K562 (cell line): ENCODE measurements at regions not wholly inside any gene's neighbourhood (a gene's known extent, or its start where the extent isn't known, plus 50 kb on each side); places are given as distances from the start of the nearest gene placed in this dataset.

ENCODE experiments used
- CREB1 ChIP-seq, 2 experiments: sonication (generic) in 1 of 2; formaldehyde crosslinking in 1 of 2; IDR thresholded peaks; 2 replicates each; pipeline versions ENCODE4 v1.6.1 to v1.8.0; 2012 to 2022; ENCODE audit warnings: inconsistent platforms in 1 of 2, mild to moderate bottlenecking in 1 of 2, missing genetic modification reagents in 1 of 2, moderate library complexity in 1 of 2
- CXXC5 ChIP-seq: fragments of 250-450 bp; sonication (Bioruptor Pico); IDR thresholded peaks from 2 replicates; pipeline ENCODE4 v1.8.0; 2022; ENCODE audit warnings: inconsistent platforms, mild to moderate bottlenecking, moderate library complexity
- E2F1 ChIP-seq: sonication (generic); formaldehyde crosslinking; IDR thresholded peaks from 2 replicates; pipeline ENCODE4 v1.8.1; 2023; ENCODE audit warnings: mild to moderate bottlenecking, missing genetic modification reagents, moderate library complexity
- JUND ChIP-seq, 2 experiments: IDR thresholded peaks; 2 replicates in 1 of 2; 3 replicates in 1 of 2; pipeline ENCODE4 v1.6.1; 2011; ENCODE audit warnings: borderline replicate concordance in 2 of 2, low read depth in 2 of 2, low read length in 2 of 2, improper control_type of control experiment in 1 of 2, missing biosample characterization in 1 of 2, missing genetic modification characterization in 1 of 2, missing genetic modification reagents in 1 of 2
- MAFG ChIP-seq: fragments of 450-650 bp; conservative IDR thresholded peaks from 2 replicates; pipeline ENCODE4 v1.6.1; 2016; ENCODE audit warnings: missing genetic modification characterization, missing compliant biosample characterization
- POLR2A ChIP-seq: fragments of 450-650 bp; conservative IDR thresholded peaks from 2 replicates; pipeline ENCODE4 v1.6.1; 2016
- POLR2AphosphoS2 ChIP-seq: IDR thresholded peaks from 2 replicates; pipeline ENCODE4 v1.6.1; 2012; ENCODE audit warnings: low read length, improper control_type of control experiment
- SP1 ChIP-seq: sonication (generic); formaldehyde crosslinking; IDR thresholded peaks from 2 replicates; pipeline ENCODE4 v1.8.1; 2022; ENCODE audit warnings: mild to moderate bottlenecking, missing genetic modification reagents
- SPI1 ChIP-seq: IDR thresholded peaks from 2 replicates; pipeline ENCODE4 v1.6.1; 2011; ENCODE audit warnings: low read depth, low read length, control low read depth, borderline replicate concordance
- TEAD4 ChIP-seq, 2 experiments: sonication (generic) in 1 of 2; formaldehyde crosslinking in 1 of 2; IDR thresholded peaks; 2 replicates each; pipeline versions ENCODE4 v1.6.1 to v1.8.0; 2012 to 2022; ENCODE audit warnings: borderline replicate concordance in 1 of 2, inconsistent platforms in 1 of 2, low read length in 1 of 2, mild to moderate bottlenecking in 1 of 2, missing genetic modification reagents in 1 of 2
- ZNF24 ChIP-seq: fragments of 450-650 bp; IDR thresholded peaks from 2 replicates; pipeline ENCODE4 v1.6.1; 2016
- ZNF589 ChIP-seq: fragments of 200-800 bp; sonication (Bioruptor generic); IDR thresholded peaks from 2 replicates; pipeline ENCODE4 v1.6.1; 2016; ENCODE audit warnings: low read depth, missing genetic modification characterization, missing compliant biosample characterization
- TF ChIP-seq, protein P1 (sequence below): fragments of 450-650 bp; formaldehyde crosslinking; IDR thresholded peaks from 2 replicates; pipeline ENCODE4 v1.4.0; 2020; ENCODE audit warnings: mild to moderate bottlenecking, moderate library complexity
- TF ChIP-seq, protein P2 (sequence below): fragments of 450-650 bp; IDR thresholded peaks from 2 replicates; pipeline ENCODE4 v1.7.1; 2018; ENCODE audit warnings: mild to moderate bottlenecking, low read depth; ENCODE audit not compliant: partially characterized antibody

GRCh38 chr13:21309542-21310172 lies 133.2 kb downstream of the MRPL57 start:
- TF ChIP-seq SP1 (CRISPR knock-in tag) (no peak), MAFG (tag) (no peak), E2F1 (no peak), ZNF589 (CRISPR knock-in tag) (no peak), POLR2AphosphoS2 (no peak), JUND (IDR thresholded peaks at IDR 0.05; ENCODE audit: borderline replicate concordance, low read depth, low read length) (no peak), JUND (tag; IDR thresholded peaks at IDR 0.05; ENCODE audit: borderline replicate concordance, low read depth, low read length) (no peak), CREB1 (IDR thresholded peaks at IDR 0.05) (no peak), CREB1 (CRISPR knock-in tag; IDR thresholded peaks at IDR 0.05) (no peak), ZNF24 (no peak), CXXC5 (no peak), TEAD4 (IDR thresholded peaks at IDR 0.05; ENCODE audit: low read length) (no peak), TEAD4 (CRISPR knock-in tag; IDR thresholded peaks at IDR 0.05; ENCODE audit: borderline replicate concordance) (no peak), POLR2A (no peak), SPI1 (no peak)
- TF ChIP-seq, protein P1, sequence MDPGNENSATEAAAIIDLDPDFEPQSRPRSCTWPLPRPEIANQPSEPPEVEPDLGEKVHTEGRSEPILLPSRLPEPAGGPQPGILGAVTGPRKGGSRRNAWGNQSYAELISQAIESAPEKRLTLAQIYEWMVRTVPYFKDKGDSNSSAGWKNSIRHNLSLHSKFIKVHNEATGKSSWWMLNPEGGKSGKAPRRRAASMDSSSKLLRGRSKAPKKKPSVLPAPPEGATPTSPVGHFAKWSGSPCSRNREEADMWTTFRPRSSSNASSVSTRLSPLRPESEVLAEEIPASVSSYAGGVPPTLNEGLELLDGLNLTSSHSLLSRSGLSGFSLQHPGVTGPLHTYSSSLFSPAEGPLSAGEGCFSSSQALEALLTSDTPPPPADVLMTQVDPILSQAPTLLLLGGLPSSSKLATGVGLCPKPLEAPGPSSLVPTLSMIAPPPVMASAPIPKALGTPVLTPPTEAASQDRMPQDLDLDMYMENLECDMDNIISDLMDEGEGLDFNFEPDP (CRISPR knock-in tag) = no peak
- TF ChIP-seq, protein P2, sequence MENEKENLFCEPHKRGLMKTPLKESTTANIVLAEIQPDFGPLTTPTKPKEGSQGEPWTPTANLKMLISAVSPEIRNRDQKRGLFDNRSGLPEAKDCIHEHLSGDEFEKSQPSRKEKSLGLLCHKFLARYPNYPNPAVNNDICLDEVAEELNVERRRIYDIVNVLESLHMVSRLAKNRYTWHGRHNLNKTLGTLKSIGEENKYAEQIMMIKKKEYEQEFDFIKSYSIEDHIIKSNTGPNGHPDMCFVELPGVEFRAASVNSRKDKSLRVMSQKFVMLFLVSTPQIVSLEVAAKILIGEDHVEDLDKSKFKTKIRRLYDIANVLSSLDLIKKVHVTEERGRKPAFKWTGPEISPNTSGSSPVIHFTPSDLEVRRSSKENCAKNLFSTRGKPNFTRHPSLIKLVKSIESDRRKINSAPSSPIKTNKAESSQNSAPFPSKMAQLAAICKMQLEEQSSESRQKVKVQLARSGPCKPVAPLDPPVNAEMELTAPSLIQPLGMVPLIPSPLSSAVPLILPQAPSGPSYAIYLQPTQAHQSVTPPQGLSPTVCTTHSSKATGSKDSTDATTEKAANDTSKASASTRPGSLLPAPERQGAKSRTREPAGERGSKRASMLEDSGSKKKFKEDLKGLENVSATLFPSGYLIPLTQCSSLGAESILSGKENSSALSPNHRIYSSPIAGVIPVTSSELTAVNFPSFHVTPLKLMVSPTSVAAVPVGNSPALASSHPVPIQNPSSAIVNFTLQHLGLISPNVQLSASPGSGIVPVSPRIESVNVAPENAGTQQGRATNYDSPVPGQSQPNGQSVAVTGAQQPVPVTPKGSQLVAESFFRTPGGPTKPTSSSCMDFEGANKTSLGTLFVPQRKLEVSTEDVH = no peak
